Activated naive CD4-positive, alpha-beta T cell treated with anti-CD3 and anti-CD28 coated beads for 36 hours (primary cell): ENCODE measurements at regions not wholly inside any gene's neighbourhood (a gene's known extent, or its start where the extent isn't known, plus 50 kb on each side); places are given as distances from the start of the nearest gene placed in this dataset.
"Not testable (repeated sequence)": the region's sequence is repeated elsewhere in the genome, so short reads cannot be mapped to it uniquely, and the experiment has no call there.

ENCODE experiments used
- CTCF ChIA-PET: fragments of 350-600 bp; sonication (Branson Sonifier 250); formaldehyde crosslinking; loops from one replicate; lab custom pipeline; 2021; ENCODE audit warnings: antibody characterized with exemption; lab: Charles Lee
- DNase-seq: peaks from one replicate; pipeline ENCODE4 v3.0.0-alpha.2; 2020
- H3K27ac Mint-ChIP-seq: one replicate; pipeline ENCODE4 v1.8.0; 2021; ENCODE audit warnings: mild to moderate bottlenecking, mixed read lengths
- H3K27me3 Mint-ChIP-seq: one replicate; pipeline ENCODE4 v1.8.0; 2021; ENCODE audit warnings: low read depth, mixed read lengths
- H3K36me3 Mint-ChIP-seq: one replicate; pipeline ENCODE4 v1.8.0; 2021; ENCODE audit warnings: low read depth, mixed read lengths
- H3K4me1 Mint-ChIP-seq: one replicate; pipeline ENCODE4 v1.8.0; 2021; ENCODE audit warnings: low read depth, mixed read lengths
- H3K4me3 Mint-ChIP-seq: one replicate; pipeline ENCODE4 v1.8.0; 2021; ENCODE audit warnings: mild to moderate bottlenecking, moderate library complexity, mixed read lengths
- H3K9me3 Mint-ChIP-seq: one replicate; pipeline ENCODE4 v1.8.0; 2021; ENCODE audit warnings: mixed read lengths
- intact Hi-C: fragments of 100-400 bp; cut with micrococcal nuclease; formaldehyde crosslinking; loops from one replicate; pipeline ENCODE4 v1.15.1; 2023

DNA sequence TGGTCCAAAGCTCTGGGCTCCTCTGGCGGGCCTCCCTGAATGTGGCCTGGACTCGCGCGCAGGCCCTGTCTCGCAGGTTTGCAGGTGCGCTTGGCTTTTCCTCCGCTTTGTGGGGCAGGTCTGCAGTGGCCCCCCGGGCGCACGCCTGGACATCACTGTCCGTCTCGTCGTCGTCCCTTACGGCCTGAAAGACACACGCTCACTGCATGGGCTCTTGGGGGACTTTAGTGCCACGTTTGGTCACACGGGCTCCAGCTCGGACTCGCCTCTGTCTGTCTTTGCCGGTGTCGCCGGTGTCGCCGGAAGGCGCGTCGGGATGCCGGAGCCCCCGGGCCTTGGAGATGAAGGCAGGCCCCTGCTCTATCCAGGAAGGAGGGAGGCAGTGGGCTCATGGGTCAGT is 1419.9 kb upstream of the PCDH10 start:
- H3K36me3 Mint-ChIP-seq, H3K27me3 Mint-ChIP-seq, CTCF ChIA-PET, H3K27ac Mint-ChIP-seq, intact Hi-C loops, H3K9me3 Mint-ChIP-seq, DNase-seq, H3K4me3 Mint-ChIP-seq, H3K4me1 Mint-ChIP-seq: not testable (repeated sequence)

- H3K9me3 Mint-ChIP-seq, H3K4me3 Mint-ChIP-seq, H3K36me3 Mint-ChIP-seq, intact Hi-C loops, H3K27me3 Mint-ChIP-seq, DNase-seq, H3K4me1 Mint-ChIP-seq, H3K27ac Mint-ChIP-seq, CTCF ChIA-PET: not testable (repeated sequence)
These were observed 1419.2 kb upstream of the PCDH10 start for GRCh38 chr4:131729716-131730398.

DNA sequence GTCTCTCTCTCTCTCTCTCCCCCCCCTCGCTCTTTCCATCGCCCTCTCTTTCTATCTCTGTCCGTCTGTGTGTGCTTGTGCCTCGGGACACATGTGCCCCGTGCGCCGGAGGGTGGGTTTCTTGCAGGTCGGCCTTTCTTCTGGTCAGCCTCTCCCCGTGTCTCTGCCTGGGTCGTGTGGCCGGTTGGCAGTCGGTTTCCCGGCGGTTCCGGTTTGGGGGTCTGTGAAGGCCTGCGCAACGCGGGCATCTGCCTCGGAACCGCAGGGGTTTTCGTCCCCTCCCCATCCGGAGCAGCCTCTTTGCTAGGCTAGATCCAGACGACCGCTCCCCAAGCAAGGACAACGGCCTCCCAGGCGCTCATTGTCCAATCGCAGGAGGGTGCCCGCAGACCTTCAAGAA is 1418.5 kb upstream of the PCDH10 start:
- H3K9me3 Mint-ChIP-seq, DNase-seq, H3K36me3 Mint-ChIP-seq, H3K27me3 Mint-ChIP-seq, H3K4me3 Mint-ChIP-seq, H3K27ac Mint-ChIP-seq, H3K4me1 Mint-ChIP-seq, CTCF ChIA-PET, intact Hi-C loops: not testable (repeated sequence)

DNA sequence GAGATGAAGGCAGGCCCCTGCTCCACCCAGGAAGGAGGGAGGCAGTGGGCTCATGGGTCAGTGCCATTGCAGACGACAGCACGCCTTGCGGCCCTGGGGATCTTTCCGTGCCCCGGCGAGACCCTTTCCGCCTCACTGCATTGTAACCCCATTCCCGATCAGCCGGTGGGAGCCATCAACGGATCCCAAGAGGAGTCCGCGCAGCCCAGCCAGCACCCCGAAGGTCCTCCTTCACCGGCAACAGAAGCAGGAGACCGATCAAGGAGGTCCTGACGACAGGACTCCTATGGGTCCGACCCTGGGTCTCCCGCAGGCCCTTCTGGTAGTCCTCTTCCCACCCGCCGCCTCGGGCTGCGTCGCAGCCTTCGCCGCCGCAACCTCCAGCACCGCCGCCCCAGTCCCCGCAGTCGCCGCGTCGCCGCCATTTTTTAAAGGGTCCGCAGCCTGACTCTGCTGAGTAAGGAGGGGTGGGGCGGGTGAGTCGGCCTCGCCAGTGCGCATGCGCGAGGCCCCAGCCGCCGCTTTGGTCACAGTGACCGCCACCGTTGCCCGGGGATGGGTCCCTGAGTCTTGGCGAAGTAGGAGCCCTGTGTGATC is 1417.0 kb upstream of the PCDH10 start:
- CTCF ChIA-PET, H3K27ac Mint-ChIP-seq, H3K9me3 Mint-ChIP-seq, intact Hi-C loops, DNase-seq, H3K4me3 Mint-ChIP-seq, H3K27me3 Mint-ChIP-seq, H3K36me3 Mint-ChIP-seq, H3K4me1 Mint-ChIP-seq: not testable (repeated sequence)

DNA sequence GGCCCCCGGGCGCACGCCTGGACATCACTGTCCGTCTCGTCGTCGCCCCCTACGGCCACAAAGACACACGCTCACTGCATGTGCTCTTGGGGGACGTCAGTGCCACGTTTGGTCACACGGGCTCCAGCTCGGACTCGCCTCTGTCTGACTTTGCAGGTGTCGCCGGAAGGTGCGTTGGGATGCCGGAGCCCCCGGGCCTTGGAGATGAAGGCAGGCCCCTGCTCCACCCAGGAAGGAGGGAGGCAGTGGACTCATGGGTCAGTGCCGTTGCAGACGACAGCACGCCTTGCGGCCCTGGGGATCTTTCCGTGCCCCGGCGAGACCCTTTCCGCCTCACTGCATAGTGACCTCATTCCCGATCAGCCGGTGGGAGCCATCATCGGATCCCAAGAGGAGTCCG is 1414.8 kb upstream of the PCDH10 start:
- H3K27me3 Mint-ChIP-seq, H3K27ac Mint-ChIP-seq, H3K4me1 Mint-ChIP-seq, DNase-seq, intact Hi-C loops, CTCF ChIA-PET, H3K9me3 Mint-ChIP-seq, H3K4me3 Mint-ChIP-seq, H3K36me3 Mint-ChIP-seq: not testable (repeated sequence)

DNA sequence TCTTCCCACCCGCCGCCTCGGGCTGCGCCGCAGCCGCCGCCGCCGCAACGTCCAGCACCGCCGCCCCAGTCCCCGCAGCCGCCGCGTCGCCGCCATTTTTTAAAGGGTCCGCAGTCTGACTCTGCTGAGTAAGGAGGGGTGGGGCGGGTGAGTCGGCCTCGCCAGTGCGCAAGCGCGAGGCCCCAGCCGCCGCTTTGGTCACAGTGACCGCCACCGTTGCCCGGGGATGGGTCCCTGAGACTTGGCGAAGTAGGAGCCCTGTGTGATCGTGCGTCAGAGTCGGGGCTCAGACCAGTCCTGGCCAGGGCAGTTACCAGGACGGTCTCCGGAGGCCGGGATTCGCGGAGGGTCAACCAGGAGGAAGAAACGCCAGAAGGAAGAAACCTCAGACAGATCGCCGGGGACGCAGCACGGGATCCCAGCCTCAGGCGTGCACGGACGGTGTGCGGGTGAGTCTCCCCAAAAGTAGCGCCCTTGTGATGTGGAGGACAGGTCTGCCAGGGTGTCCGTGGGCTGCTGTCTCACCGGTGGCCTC is 1414.2 kb upstream of the PCDH10 start:
- H3K36me3 Mint-ChIP-seq, H3K4me1 Mint-ChIP-seq, H3K9me3 Mint-ChIP-seq, H3K4me3 Mint-ChIP-seq, intact Hi-C loops, H3K27me3 Mint-ChIP-seq, CTCF ChIA-PET, H3K27ac Mint-ChIP-seq: not testable (repeated sequence)
- DNase-seq = peak; percentile 10

DNA sequence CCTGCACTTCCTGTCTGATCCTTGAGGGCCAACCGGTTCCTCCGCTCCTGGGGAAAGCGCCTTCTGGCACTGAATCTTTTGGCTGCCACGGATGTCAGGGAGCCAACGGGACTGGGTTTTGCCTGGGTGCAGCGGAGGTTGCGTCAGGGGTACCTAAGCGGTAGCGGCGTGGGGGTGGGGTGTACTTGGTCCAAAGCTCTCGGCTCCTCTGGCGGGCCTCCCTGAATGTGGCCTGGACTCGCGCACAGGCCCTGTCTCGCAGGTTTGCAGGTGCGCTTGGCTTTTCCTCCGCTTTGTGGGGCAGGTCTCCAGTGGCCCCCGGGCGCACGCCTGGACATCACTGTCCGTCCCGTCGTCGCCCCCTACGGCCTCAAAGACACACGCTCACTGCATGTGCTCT is 1410.1 kb upstream of the PCDH10 start:
- H3K27ac Mint-ChIP-seq, DNase-seq, H3K4me1 Mint-ChIP-seq, H3K36me3 Mint-ChIP-seq, intact Hi-C loops, H3K9me3 Mint-ChIP-seq, H3K4me3 Mint-ChIP-seq, CTCF ChIA-PET, H3K27me3 Mint-ChIP-seq: not testable (repeated sequence)

DNA sequence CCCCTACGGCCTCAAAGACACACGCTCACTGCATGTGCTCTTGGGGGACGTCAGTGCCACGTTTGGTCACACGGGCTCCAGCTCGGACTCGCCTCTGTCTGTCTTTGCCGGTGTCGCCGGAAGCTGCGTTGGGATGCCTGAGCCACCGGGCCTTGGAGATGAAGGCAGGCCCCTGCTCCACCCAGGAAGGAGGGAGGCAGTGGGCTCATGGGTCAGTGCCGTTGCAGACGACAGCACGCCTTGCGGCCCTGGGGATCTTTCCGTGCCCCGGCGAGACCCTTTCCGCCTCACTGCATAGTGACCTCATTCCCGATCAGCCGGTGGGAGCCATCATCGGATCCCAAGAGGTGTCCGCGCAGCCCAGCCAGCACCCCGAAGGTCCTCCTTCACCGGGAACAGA is 1407.3 kb upstream of the PCDH10 start:
- intact Hi-C loops, CTCF ChIA-PET, H3K4me3 Mint-ChIP-seq, DNase-seq, H3K36me3 Mint-ChIP-seq, H3K4me1 Mint-ChIP-seq, H3K27ac Mint-ChIP-seq, H3K27me3 Mint-ChIP-seq, H3K9me3 Mint-ChIP-seq: not testable (repeated sequence)

DNA sequence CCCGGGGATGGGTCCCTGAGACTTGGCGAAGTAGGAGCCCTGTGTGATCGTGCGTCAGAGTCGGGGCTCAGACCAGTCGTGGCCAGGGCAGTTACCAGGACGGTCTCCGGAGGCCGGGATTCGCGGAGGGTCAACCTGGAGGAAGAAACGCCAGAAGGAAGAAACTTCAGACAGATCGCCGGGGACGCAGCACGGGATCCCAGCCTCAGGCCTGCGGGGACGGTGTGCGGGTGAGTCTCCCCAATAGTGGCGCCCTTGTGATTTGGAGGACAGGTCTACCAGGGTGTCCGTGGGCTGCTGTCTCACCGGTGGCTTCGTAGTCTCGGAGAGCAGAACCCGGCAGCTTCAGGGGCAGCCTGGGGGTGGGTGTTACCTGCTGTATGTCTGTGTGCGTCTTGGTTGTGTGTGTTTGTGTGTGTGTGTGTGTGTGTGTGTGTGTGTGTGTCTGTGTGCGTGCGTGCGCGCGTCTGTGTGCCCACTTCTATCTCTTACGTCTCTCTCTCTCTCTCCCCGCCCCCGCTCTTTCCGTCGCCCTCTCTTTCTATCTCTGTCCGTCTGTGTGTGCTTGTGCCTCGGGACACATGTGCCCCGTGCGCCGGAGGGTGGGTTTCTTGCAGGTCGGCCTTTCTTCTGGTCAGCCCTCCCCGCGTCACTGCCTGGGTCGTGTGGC is 1406.4 kb upstream of the PCDH10 start:
- H3K4me3 Mint-ChIP-seq, H3K4me1 Mint-ChIP-seq, CTCF ChIA-PET, DNase-seq, H3K9me3 Mint-ChIP-seq, intact Hi-C loops, H3K36me3 Mint-ChIP-seq, H3K27ac Mint-ChIP-seq, H3K27me3 Mint-ChIP-seq: not testable (repeated sequence)

GRCh38 chr4:131743348-131743747 is 1405.7 kb upstream of the PCDH10 start:
- H3K36me3 Mint-ChIP-seq, H3K27me3 Mint-ChIP-seq, DNase-seq, intact Hi-C loops, CTCF ChIA-PET, H3K9me3 Mint-ChIP-seq, H3K4me3 Mint-ChIP-seq, H3K27ac Mint-ChIP-seq, H3K4me1 Mint-ChIP-seq: not testable (repeated sequence)

DNA sequence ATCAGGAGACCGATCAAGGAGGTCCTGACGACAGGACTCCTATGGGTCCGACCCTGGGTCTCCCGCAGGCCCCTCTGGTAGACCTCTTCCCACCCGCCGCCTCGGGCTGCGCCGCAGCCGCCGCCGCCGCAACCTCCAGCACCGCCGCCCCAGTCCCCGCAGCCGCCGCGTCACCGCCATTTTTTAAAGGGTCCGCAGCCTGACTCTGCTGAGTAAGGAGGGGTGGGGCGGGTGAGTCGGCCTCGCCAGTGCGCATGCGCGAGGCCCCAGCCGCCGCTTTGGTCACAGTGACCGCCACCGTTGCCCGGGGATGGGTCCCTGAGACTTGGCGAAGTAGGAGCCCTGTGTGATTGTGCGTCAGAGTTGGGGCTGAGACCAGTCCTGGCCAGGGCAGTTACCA is 1401.9 kb upstream of the PCDH10 start:
- DNase-seq, H3K4me1 Mint-ChIP-seq, CTCF ChIA-PET: not testable (repeated sequence)

GRCh38 chr4:131749224-131749623 is 1399.9 kb upstream of the PCDH10 start:
- CTCF ChIA-PET, H3K36me3 Mint-ChIP-seq, H3K4me1 Mint-ChIP-seq, intact Hi-C loops, H3K27me3 Mint-ChIP-seq, H3K27ac Mint-ChIP-seq, H3K9me3 Mint-ChIP-seq, DNase-seq, H3K4me3 Mint-ChIP-seq: not testable (repeated sequence)

More for the DNA sequence above, 1401.9 kb upstream of the PCDH10 start:
- H3K27me3 Mint-ChIP-seq, H3K9me3 Mint-ChIP-seq, H3K36me3 Mint-ChIP-seq, intact Hi-C loops, H3K27ac Mint-ChIP-seq, H3K4me3 Mint-ChIP-seq: not testable (repeated sequence)

- H3K27ac Mint-ChIP-seq, H3K27me3 Mint-ChIP-seq, H3K4me3 Mint-ChIP-seq, H3K9me3 Mint-ChIP-seq, H3K36me3 Mint-ChIP-seq, H3K4me1 Mint-ChIP-seq, intact Hi-C loops, CTCF ChIA-PET: not testable (repeated sequence)
- peak; percentile 13 for DNase-seq
These were observed 1399.1 kb upstream of the PCDH10 start for GRCh38 chr4:131750006-131750405.
